DOHH2 (cell line): ENCODE measurements at regions not wholly inside any gene's neighbourhood (a gene's known extent, or its start where the extent isn't known, plus 50 kb on each side); places are given as distances from the start of the nearest gene placed in this dataset.

Experiments used
- H3F3A ChIP-seq: fragments of 200-600 bp; sonication (generic), shearing (Covaris generic); 2 replicates; pipeline ENCODE4 v1.6.0; 2016; ENCODE audit warnings: antibody characterized with exemption, mild to moderate bottlenecking; ENCODE audit not compliant: control insufficient read depth, insufficient read depth
- H3K27ac ChIP-seq: fragments of 200-600 bp; sonication (generic); 2 replicates; pipeline ENCODE4 v1.5.1; 2014; ENCODE audit warnings: low read depth, mild to moderate bottlenecking, low read length, moderate library complexity
- H3K27me3 ChIP-seq: fragments of 200-600 bp; sonication (generic); 2 replicates; pipeline ENCODE4 v1.6.1; 2014; ENCODE audit warnings: mild to moderate bottlenecking, low read length, mixed read lengths; ENCODE audit not compliant: control insufficient read depth
- H3K36me3 ChIP-seq: fragments of 200-600 bp; sonication (generic); 2 replicates; pipeline ENCODE4 v1.6.1; 2014; ENCODE audit warnings: mild to moderate bottlenecking, low read length, moderate library complexity, mixed read lengths; ENCODE audit not compliant: control insufficient read depth
- H3K4me1 ChIP-seq: fragments of 200-600 bp; sonication (generic); 2 replicates; pipeline ENCODE4 v1.6.1; 2014; ENCODE audit warnings: mild to moderate bottlenecking, low read length, mixed read lengths; ENCODE audit not compliant: control insufficient read depth
- H3K4me2 ChIP-seq: fragments of 200-600 bp; sonication (generic); 2 replicates; pipeline ENCODE4 v1.6.0; 2014; ENCODE audit warnings: mild to moderate bottlenecking, low read length, moderate library complexity
- H3K4me3 ChIP-seq: fragments of 200-600 bp; sonication (generic); 2 replicates; pipeline ENCODE4 v1.5.1; 2014; ENCODE audit warnings: mild to moderate bottlenecking, low read length, mixed read lengths
- H3K79me2 ChIP-seq: fragments of 200-600 bp; sonication (generic); 2 replicates; pipeline ENCODE4 v1.6.1; 2014; ENCODE audit warnings: mild to moderate bottlenecking, low read length, mixed read lengths; ENCODE audit not compliant: control insufficient read depth
- H3K9me2 ChIP-seq: fragments of 200-600 bp; sonication (generic); replicated peaks from 2 replicates; pipeline ENCODE4 v1.6.1; 2014; ENCODE audit warnings: mild to moderate bottlenecking, low read length, mixed read lengths; ENCODE audit not compliant: control insufficient read depth
- H3K9me3 ChIP-seq: fragments of 200-600 bp; sonication (generic); 2 replicates; pipeline ENCODE4 v1.6.1; 2014; ENCODE audit warnings: antibody characterized with exemption, low read length, mixed read lengths; ENCODE audit not compliant: control insufficient read depth, insufficient read depth
- H4K20me1 ChIP-seq: fragments of 200-600 bp; sonication (generic); 2 replicates; pipeline ENCODE4 v1.6.0; 2014; ENCODE audit warnings: low read depth, mild to moderate bottlenecking, antibody characterized with exemption, low read length, moderate library complexity; ENCODE audit not compliant: control insufficient read depth, insufficient read depth
- CTCF ChIP-seq: fragments of 200-600 bp; sonication (generic); IDR thresholded peaks from one replicate; pipeline ENCODE4 v1.5.1; 2014; ENCODE audit warnings: antibody characterized with exemption, mild to moderate bottlenecking, low read depth, low read length; ENCODE audit not compliant: poor library complexity, severe bottlenecking
- EZH2phosphoT487 ChIP-seq: fragments of 200-600 bp; sonication (generic); IDR thresholded peaks from 2 replicates; pipeline ENCODE4 v1.6.1; 2017; ENCODE audit warnings: borderline replicate concordance, mild to moderate bottlenecking, antibody characterized with exemption, low read length, moderate library complexity, mixed read lengths

GRCh38 chr22:27101288-27101687, 443.9 kb downstream of the MIAT start:
- Histone ChIP-seq H3K27me3 (no peaks in the 10 kb centered on the region; the same call in 1 of the 2 replicates), H3K36me3 (no peaks in the 10 kb centered on the region), H3F3A (no peaks in the 10 kb centered on the region), H3K79me2 (no peaks in the 10 kb centered on the region), H3K4me3 (no peak overlapping the region), H3K4me1 (no peaks in the 10 kb centered on the region), H4K20me1 (no peaks in the 10 kb centered on the region; the same call in 1 of the 2 replicates), H3K4me2 (no peak overlapping the region), H3K9me3 (no peaks in the 10 kb centered on the region), H3K27ac (no peak overlapping the region), H3K9me2 (no peaks in the 10 kb centered on the region)
- TF ChIP-seq CTCF: no peak
- TF ChIP-seq EZH2phosphoT487: no peak

- Histone ChIP-seq H3K4me3 (no peak overlapping the region), H3K36me3 (no peaks in the 10 kb centered on the region), H3K4me1 (no peaks in the 10 kb centered on the region), H4K20me1 (no peaks in the 10 kb centered on the region; the same call in 1 of the 2 replicates), H3F3A (no peaks in the 10 kb centered on the region), H3K4me2 (no peak overlapping the region), H3K27me3 (no peaks in the 10 kb centered on the region; the same call in 1 of the 2 replicates), H3K79me2 (no peaks in the 10 kb centered on the region), H3K9me2 (no peaks in the 10 kb centered on the region), H3K27ac (no peak overlapping the region), H3K9me3 (no peaks in the 10 kb centered on the region; the same call in 1 of the 2 replicates)
- TF ChIP-seq EZH2phosphoT487: no peak
- TF ChIP-seq CTCF: no peak
Observed at GRCh38 chr22:27104449-27104848, 447.1 kb downstream of the MIAT start.

- TF ChIP-seq CTCF (no peak), EZH2phosphoT487 (no peak)
- Histone ChIP-seq H3K36me3 (no peaks in the 10 kb centered on the region), H3K4me1 (no peaks in the 10 kb centered on the region), H4K20me1 (no peaks in the 10 kb centered on the region; the same call in 1 of the 2 replicates), H3K27ac (no peak overlapping the region), H3K79me2 (no peaks in the 10 kb centered on the region), H3K9me3 (no peaks in the 10 kb centered on the region; the same call in 1 of the 2 replicates), H3K4me2 (no peak overlapping the region), H3F3A (no peaks in the 10 kb centered on the region), H3K27me3 (no peaks in the 10 kb centered on the region; the same call in 1 of the 2 replicates), H3K9me2 (no peaks in the 10 kb centered on the region), H3K4me3 (no peak overlapping the region)
Observed at GRCh38 chr22:27105142-27106025, 448.0 kb downstream of the MIAT start.
